GM19468 (cell line): ENCODE measurements at regions not wholly inside any gene's neighbourhood (a gene's known extent, or its start where the extent isn't known, plus 50 kb on each side); places are given as distances from the start of the nearest gene placed in this dataset.
"Not testable (repeated sequence)": the region's sequence is repeated elsewhere in the genome, so short reads cannot be mapped to it uniquely, and the experiment has no call there.

Experiments
- ATAC-seq: cut with Tn5 transposase; IDR thresholded peaks from one replicate; pipeline ENCODE4 v1.9.1; 2021; ENCODE audit warnings: mild to moderate bottlenecking, moderate library complexity, moderate number of reproducible peaks; ENCODE audit not compliant: unreplicated experiment; ENCODE audit errors: extremely low read depth

DNA sequence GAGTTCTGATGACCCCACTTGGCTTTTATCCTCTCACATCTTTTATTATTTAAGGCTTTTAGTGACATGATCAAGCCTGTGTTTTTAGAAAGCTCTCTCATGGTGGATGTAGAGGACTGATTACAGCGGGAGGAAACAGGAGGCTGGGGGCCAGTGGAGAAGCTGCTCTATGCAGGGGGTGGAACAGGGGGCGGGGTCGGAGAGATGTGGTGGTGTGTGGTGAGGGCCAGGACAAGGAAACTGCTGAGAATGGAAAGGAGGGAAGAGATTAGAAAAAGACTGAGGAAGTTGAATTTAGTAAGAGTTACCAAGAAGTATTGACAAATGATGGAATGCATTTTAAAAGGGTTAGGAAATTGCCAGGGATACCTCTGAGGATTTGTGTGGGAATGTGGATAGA lies 292.2 kb downstream of the ZIC3 start:
- no peak for ATAC-seq

DNA sequence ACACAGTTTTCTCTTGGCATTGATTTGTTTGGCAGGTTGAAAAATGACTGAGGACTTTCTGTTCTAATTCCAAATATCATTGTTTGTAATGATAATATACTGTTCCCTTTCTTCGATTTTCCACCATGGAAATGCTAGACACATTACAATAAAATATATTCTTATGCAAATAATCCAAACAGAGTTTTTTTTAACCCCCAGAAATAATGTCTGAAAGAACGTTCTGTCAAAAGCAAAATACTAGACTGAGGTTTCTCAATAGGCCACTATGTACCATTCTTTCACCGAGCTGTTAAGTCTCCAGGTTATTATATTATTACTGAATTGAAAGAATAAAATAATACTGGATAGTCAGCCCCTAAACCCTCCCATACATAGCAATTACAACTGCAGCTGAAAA lies 312.5 kb downstream of the ZIC3 start:
- no peak for ATAC-seq

DNA sequence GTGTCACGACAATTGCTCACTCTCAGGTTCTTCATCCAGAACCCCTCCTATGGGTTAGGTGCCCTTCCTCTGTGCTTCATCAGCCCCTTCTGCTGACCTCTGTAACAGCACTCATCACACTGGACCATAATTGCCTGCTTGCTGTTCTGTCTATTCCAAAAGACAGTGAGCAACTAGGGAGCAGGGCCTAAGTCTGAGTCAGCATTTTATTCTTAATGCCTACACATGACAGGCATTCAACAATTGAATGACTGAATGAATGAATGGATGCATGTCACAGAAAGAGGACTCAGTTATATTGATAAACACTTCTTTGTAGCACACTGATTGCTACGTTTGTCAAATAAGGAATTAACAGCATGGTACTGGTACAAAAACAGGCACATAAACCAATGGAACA lies 317.0 kb downstream of the ZIC3 start:
- no peak for ATAC-seq

DNA sequence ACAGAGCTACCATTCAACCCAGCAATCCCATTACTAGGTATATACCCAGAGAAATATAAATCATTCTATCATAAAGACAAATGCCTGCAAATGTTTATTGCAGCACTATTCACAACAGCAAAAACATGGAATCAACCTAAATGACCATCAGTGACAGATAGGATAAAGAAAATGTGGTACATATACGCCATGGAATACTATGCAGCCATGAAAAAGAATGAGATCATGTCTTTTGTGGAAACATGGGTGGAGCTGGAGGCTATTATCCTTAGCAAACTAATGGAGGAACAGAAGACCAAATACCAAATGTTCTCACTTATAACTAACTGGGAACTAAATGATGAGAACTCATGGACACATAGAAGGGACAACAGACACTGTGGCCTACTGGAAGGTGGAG lies 318.9 kb downstream of the ZIC3 start:
- ATAC-seq, result not testable (repeated sequence)

DNA sequence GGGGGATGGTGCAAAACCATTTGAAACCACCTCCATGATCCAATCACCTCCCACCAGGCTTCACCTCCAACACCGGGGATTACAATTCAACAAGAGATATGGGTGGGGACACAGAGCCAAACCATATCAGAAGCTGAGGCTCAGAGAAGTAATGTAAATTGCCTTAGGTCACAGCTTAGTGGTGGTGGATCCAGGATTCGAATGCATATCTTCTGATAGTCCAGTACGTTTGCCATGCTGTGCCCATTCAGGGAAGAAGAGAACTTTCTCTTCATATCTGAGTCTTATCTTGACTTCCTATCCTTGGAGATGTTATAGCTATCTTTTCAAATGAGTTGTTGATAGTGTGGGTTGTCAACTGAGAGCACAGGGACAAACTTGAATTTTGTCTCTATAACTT lies 325.5 kb downstream of the ZIC3 start:
- ATAC-seq, result no peak

DNA sequence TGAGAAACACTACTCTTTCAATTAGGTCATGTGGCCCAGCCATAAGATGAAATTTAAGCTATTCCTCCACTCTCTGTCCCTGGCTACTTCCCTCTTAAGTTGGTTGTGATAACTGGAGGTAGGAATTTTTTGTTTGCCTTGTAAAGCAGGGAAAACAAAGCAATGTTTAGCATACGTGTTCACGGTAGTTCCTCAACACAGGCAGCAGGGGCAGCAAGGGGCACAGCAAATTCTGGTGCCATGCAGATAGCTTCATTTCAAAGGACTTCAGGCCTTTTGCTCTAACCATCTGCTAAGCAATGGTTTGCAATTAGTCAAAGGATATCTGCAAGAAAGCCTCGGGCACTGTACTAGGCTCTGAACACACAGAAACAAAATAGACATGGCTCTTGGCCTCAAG lies 330.2 kb downstream of the ZIC3 start:
- no peak for ATAC-seq

DNA sequence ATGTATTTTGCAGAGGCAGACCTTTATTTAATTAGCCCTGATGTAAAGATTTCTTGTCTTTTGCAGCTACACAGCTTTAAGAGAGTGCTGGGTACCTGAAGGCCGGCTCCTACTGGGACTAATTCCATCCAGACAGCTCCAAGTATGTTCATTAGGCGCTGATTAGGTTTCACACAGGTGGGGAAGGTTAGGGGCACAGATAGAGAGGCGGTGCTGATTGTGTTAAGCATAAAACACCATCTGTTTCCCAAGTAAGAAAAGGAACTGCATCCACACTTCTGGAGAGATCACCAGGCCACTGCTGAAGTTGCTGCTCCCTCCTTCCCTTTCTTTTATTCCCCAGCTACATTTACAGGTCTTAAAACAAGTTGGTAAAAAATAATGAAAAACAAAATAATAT lies 349.5 kb downstream of the ZIC3 start:
- ATAC-seq, result no peak

DNA sequence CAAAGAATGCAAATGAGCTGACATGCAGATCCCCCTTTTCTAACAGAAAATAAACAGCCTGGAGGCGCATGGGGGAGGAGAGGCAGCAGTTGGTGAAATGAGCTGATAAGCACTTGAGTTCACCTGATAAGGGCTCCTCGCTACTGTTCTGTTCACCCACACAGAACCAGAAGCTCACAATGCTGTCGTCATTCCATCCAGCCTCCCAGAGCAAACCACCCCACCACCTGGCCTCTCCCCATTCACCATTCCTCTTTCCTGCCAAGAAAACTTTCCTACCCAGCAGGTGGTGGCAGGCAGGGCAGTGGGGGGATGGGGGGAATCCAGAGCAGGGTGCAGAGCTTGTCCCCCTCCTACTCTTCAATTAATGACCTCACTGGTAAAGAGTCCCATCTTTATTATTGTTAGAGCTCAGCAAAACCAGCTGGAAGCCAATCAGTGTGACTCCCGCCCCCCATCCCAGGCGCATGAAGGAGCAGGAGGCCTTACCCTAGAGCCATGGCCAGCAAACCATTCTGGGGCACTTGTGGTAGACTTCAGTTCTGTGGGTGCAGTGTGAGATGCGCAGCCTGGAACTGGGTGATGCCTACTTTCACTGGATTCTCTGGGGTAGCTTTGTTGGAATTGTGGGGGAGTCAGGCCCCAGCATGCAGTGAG lies 350.3 kb downstream of the ZIC3 start:
- ATAC-seq, result no peak

DNA sequence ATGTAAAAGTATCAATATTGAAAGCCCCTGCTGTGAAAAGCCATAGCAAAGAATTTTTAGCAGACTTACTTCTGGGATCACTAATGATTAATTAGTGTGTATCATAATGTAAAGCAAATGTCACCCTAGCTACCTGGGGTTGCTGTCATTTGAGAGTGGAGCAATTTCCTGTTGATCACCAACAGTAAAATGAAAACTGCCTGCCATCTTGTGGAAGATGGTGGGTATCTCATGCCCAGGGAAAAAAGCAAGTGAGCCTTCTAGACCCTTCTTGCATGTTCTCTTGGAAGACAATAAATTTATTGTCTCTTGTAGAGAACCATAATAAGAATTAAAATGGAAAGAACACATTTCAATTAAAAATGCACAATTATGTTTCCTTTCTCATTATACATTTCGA lies 360.2 kb downstream of the ZIC3 start:
- no peak for ATAC-seq

DNA sequence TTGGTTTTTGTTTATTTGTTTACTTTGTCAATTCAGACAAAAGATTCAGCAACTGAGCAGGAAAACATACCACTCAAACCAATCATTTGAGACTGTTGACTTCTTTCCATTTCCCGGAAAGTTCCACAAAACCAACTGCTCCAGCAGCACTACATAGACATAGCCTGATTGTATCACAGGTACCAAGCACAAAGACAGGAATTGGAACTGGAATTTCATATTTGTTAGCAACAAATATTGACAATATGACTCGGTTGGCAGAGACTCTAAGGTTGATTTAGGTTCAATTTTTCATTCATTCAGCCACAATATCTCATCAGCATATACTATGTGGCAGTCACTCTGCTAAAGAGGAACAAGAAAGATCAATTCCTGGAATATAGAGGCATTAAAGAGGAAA lies 364.0 kb downstream of the ZIC3 start:
- ATAC-seq, result no peak

DNA sequence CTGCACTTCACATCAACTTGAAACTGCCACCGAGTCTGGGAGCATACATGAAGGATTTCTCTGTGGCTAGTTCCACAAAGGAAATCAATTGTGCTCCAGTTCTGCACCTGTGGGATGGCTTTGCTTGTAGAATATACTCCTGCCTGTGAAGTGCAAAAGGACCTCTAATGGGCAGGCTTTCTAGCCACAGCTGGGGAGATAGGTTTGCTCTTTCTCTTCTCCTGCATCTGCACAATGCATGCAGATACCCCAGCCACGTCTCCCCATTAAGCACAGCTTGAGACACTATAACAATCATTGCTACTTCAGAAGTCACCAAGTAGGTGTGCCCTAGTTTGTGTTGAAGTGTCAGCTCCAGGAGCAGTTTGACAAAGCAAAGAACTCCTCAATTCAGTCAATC lies 364.6 kb downstream of the ZIC3 start:
- ATAC-seq, result no peak

DNA sequence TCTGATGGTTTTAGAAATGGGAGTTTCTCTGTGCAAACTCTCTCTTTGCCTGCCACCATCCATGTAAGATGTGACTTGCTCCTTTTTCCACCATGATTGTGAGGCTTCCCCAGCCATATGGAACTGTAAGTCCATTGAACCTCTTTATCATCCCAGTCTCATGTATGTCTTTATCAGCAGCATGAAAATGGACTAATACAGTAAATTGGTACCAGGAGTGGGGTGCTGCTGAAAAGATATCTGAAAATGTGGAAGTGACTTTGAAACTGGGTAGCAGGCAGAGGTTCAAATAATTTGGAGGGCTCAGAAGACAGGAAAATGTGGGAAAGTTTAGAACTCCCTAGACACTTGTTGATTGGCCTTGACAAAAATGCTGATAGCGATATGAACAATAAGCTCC lies 368.3 kb downstream of the ZIC3 start:
- not testable (repeated sequence) for ATAC-seq

DNA sequence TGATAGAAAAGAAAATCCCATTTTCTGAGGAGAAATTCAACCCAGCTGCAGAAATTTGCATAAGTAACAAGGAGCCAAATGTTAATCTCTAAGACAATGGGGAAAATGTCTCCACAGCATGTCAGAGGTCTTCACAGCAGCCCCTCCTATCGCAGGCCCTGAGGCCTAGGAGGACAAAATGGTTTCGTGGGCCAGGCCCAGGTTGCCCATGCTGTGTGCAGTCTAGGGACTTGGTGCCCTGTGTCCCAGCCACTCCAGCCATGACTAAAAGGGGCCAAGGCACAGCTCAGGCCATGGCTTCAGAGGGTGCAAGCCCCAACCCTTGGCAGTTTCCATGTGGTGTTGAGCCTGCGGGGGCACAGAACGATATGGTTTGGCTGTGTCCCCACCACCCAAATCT lies 369.0 kb downstream of the ZIC3 start:
- not testable (repeated sequence) for ATAC-seq

DNA sequence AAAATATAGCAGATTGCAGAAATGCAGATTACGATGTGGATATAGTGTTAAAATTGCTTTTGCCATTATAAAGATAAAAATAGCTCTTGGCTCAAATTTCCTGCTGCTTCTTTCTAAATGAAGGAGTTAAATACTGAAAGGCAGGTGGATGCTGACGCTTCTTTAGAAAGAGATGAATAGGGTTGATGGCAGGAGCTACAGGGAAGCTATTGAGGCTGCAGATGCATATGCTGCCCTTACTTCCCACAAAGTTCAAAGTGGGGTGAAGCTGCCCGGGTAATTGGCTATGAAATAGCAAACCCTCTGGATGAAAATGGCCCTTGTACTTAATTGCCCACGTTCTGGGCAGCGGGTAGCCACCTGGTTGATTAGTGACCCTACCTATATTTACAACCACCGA lies 379.5 kb downstream of the ZIC3 start:
- ATAC-seq, result no peak

DNA sequence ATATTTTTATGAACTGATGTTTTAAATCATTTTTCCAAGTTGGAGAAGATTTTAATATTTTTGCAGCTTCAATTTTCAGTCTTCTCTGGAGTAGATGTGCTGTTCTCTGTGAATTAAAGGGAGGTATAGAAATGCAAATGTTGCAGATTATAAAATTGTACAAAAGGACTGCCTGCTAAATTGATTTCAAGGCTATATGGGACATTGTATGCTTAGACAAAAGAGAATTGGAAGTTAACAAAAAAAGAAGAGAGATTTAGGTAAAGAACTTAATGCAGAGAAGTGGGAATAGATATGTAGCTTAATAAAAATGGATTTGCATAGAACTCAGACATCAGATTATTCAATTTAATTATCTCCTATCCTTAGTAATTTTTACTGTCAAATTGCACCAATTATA lies 403.3 kb downstream of the ZIC3 start:
- no peak for ATAC-seq

DNA sequence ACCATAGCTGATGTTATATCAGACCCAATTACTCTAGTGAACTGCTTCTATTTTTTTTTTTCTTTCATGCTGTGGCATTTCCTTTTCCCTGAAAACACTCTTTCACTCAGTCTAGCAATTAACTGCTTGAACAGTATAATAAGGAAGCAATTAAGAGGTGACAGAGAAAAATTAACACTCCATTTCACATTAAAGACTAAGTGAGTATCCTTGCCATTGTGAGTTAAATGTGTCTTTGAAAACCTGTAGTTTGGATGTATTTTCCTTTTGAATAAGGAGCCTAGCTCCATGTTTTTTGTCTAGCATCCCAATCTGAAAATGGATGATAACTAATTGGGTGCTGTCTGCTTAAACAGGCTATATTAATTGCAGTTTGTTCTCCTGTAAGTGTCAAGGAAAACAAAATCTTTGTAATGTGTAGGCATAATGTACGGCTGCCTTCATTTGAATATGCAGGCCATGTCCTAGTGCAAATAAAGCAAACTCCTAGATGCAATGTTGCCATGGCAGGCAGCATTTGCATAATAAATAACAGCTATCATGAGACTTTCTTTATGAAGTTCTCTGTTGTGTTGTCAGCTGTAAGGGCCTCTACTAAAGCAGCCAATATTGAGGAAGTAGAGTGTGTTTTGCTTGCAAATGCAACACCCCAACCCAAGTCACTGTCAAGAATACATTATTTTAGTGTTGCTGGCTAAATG lies 416.7 kb downstream of the ZIC3 start:
- ATAC-seq, result no peak

DNA sequence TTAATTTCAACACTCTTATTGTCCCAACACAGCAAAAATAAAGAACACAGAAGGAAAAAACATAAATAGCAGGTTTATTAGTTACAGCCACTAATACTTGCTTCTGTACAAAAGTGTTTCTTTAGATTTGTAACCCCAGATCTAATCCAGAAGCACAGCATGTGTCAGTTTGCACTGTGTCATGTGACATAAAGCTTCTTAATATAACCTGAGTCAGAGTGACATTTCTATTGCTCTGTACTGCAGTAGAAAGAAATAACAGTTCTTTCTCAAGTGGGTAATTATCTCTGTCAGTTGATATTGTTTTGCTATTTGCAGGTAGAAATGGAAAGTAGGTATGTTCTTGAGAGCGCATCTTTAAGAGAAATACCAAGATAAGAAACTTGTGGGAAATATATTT lies 422.5 kb downstream of the ZIC3 start:
- no peak for ATAC-seq

DNA sequence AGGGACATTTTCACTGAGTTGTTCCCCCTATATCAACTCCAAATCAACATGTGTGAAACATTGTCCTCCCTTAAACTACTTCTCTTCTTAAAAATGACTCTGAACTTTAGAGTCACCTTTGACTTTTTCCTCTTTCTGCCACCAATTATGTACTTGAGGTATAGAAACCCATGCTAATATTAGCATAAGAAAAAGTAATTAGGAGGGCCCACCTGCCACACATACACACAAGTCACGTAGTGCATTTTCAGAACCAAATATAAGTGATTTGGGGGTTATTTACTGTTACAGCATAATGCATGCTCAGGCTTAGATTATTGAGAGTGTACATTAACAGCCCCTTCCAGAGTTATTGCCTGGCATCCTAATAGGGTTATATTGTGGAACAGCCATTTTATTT lies 432.7 kb downstream of the ZIC3 start:
- ATAC-seq, result no peak

DNA sequence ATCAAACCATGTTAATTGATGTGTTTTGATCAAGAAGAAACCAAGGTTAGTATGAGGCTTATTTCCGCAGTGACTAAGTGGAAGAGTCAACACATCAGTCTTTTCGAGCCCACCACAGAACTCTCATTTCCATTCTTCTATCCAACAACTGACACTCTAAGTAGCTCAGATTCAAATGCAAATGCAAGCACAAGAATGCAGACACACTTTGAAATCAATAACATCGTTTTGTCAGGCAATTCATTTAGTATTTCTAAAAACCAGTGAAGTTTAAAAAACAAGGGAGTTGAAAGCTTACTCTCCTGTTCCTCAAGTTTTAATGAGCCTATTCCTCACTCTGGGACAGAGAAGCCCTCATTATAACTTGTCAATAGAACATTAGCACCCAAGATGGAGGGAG lies 433.1 kb downstream of the ZIC3 start:
- no peak for ATAC-seq

DNA sequence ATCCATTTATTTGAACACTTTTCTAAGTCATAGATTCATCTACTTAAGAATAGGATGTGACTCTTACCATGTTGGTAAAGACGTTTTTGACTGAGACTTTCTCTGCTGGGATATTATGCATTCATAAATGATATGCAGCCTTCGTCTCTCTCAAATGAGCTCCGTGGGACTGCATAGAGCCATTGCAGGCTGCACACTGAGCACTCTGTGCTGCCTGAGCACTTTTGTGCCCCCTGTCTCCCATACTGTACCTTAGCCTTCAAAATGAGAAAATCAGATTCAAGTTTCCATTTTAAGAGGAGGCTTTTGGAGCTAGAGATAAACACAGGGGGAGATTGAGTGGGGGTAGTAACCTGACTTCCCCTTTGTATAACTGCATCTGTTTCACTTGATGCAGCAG lies 433.6 kb downstream of the ZIC3 start:
- no peak for ATAC-seq

DNA sequence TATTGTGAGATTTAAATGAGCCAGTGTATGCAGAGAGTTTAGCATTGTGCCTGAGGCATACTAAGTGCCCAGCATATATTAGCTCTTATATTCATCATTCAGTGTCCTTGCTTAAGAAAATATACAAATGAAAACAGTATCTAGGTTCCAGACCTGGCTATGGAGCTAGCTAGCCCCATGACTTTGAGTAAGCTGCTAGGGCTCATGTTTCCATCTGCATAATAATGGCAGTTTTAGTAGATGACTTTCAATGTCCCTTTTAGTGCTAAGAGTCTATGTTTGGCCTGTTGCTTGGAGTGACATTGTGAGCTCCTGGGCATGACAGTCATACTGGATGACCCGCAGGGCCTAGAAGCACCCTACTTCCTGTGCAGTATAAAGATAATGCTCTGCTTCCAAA lies 435.3 kb downstream of the ZIC3 start:
- ATAC-seq, result no peak

DNA sequence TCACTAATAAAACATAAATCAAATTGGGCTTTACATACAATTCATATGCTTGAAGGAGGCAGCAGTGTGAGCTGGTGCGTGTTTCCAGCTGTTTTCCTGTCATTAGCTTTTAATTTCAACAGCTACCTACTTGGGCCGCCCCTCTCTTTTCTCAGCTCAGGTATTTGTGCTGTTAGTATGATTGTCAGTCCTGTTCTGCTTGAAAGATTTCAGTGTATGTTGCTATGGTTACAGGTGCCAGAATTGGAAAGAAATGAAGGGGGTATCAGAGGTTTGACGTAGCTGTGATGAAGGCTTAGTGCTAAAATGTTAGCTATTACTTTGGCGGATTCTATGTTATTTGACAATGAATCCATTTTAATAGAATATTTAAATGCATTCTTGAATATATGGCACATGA lies 440.3 kb downstream of the ZIC3 start:
- no peak for ATAC-seq
